GOT3 (cell line): ENCODE measurements at regions not wholly inside any gene's neighbourhood (a gene's known extent, or its start where the extent isn't known, plus 50 kb on each side); places are given as distances from the start of the nearest gene placed in this dataset.
"Not testable (repeated sequence)": the region's sequence is repeated elsewhere in the genome, so short reads cannot be mapped to it uniquely, and the experiment has no call there.

ENCODE experiments used
- DNase-seq: peaks from one replicate; lab custom pipeline; 2025; ENCODE audit warnings: mixed read lengths; lab: John Stamatoyannopoulos, UW

- no peak for DNase-seq
Observed at GRCh38 chr1:47594627-47595026, 156.8 kb downstream of the FOXD2 start.

GRCh38 chr1:47596328-47596727, 158.5 kb downstream of the FOXD2 start:
- no peak for DNase-seq

GRCh38 chr1:47598357-47598756, 160.5 kb downstream of the FOXD2 start:
- no peak for DNase-seq

- DNase-seq: no peak
Observed at GRCh38 chr1:47599777-47600176, 161.9 kb downstream of the FOXD2 start.

DNA sequence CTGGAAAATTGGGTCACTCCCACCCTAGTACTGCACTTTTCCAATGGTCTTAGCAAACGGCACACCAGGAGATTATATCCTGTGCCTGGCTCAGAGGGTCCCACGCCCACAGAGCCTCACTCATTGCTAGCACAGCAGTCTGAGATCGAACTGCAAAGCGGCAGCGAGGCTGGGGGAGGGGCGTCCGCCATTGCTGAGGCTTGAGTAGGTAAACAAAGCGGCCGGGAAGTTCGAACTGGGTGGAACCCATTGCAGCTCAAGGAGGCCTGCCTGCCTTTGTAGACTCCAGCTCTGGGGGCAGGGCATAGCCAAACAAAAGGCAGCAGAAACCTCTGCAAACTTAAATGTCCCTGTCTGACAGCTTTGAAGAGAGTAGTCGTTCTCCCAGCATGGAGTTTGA, 164.6 kb downstream of the FOXD2 start:
- DNase-seq: not testable (repeated sequence)

- not testable (repeated sequence) for DNase-seq
Observed at GRCh38 chr1:47604869-47605268, 167.0 kb downstream of the FOXD2 start.

DNA sequence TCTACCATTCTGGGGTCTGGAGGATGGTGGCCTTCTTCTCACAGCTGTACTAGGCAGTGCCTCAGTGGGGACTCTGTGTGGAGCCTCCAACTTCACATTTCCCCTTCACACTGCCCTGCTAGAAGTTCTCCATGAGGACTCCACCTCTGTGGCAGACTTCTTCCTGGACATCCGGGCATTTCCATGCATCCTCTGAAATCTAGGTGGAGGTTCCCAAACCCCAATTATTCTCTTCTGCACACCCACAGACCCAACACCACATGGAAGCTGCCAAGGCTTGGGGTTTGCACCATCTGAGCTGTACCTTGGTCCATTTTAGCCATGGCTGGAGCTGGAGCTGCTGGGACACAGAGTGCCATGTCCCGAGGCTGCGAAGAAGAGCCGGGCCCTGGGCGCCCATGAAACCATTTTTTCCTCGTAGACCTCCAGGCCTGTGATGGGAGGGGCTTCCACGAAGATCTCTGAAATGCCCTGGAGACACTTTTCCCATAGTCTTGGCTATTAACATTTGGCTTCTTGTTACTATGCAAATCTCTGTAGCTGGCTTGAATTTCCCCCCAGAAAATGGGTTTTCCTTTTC, 170.5 kb downstream of the FOXD2 start:
- DNase-seq: no peak

- no peak for DNase-seq
Observed at GRCh38 chr1:47611992-47612391, 174.1 kb downstream of the FOXD2 start.

DNA sequence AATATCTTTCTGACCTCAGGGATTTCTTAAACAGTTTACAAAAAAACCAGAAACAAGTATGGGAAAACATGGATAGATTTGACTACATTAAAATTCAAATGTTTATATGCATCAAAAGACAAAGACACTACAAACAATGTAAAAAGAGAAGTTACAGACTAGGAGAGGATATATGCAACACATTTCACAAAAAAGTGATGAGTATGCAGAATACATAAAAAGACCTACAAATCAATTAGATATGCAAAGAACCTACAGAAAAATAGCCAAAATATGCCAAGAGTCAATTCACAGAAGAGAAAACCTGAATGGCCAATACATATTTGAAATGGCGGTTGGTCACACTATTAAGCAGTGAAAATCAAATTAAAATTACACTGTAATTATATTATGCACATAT, 175.0 kb downstream of the FOXD2 start:
- no peak for DNase-seq

DNA sequence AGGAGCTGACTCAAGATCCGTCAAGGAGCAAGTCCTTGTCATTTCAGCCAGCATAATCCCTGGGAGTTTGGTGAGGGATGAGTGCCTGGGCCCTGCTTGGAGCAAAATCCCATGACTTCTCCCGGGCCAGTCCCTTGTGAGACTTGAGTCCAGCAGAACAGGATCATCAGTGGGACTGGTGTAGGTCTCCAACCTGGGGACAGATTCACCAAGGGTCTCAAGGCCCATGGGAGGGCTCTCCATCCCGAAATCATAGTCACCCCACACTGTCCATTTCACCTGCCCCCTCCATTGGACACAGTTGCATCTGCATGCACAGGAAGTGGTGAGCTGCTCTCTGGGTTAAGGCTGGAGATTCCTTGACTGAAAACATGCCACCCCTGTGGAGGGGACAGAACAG, 178.2 kb downstream of the FOXD2 start:
- DNase-seq: no peak

- DNase-seq: no peak
Observed at GRCh38 chr1:47616906-47617305, 179.1 kb downstream of the FOXD2 start.

DNA sequence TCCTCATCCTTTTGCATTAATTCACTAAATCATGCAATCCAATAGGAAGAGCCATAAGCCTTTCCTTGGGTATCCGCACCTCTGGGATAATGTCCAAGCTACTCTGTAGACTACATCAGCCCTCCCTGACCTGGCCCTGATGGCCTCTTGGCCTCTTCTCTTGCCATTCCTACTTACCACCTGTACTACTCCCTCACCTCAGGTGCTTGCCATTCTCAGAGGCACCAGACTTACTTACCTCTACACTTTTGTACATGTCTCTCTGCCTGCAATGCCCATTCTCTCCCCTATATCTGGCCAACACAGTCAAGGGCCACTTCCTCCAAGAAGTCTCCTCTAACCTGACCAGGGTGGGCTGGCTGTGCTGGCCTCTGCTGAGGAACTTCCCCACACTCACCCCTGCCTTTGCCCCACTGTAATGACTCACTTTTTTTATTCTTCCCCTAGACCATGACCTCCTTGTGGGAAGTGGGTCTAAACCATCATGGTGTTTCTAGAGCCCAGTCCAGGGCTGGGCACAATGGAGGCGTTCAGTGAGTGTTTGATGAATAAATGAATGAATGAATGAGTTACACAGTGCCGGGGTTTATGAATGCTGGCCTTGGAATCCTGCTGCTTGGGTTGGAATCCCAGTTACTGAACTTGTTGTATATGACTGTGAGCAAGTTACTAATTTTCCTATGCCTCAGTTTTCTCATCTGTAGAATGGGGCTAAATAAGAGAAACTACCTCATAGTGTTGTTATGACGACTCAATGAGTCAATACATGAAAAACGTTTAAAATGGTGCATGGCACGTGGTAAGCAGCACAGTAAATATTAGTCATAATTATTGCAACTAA, 179.8 kb downstream of the FOXD2 start:
- no peak for DNase-seq

- DNase-seq: no peak
Observed at GRCh38 chr1:47618222-47618720, 180.4 kb downstream of the FOXD2 start.

DNA sequence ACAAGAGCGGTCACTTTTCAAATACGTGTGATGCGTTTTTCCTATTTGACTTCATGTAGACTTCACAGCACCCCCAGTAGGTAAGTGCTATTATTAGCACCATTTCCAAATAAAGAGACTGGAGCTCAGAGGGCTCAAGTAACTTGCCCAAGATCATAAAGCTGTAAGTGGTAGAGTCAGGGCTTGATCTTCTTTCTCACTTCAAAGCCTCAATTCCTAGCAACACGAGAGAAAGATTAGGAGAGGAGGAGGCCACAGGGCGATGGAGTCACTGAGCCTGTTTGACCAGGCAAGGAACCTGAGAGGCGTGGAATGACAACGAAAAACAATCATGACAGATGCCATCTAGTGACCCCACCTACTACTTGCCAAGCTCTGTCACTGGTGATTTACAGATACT, 181.0 kb downstream of the FOXD2 start:
- DNase-seq: no peak

DNA sequence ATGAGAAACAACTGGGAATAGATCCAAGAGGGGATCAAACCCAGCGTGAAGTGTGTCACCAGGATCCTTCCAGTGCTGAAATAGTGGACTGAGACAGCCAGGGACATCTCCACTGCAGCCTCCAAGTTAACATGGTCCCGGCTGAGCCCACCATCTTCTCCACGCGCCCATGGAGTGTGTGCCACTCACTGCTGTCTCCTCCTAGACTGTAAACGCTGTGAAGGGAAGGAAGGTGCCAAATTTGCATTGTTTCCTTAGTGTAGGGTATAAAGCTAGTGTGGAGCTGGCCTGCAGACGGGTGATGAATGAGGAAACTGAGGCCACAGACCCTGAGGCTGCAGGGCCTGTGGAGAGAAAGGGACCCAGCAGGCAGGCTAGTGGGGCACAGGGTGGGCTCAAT, 183.6 kb downstream of the FOXD2 start:
- no peak for DNase-seq

DNA sequence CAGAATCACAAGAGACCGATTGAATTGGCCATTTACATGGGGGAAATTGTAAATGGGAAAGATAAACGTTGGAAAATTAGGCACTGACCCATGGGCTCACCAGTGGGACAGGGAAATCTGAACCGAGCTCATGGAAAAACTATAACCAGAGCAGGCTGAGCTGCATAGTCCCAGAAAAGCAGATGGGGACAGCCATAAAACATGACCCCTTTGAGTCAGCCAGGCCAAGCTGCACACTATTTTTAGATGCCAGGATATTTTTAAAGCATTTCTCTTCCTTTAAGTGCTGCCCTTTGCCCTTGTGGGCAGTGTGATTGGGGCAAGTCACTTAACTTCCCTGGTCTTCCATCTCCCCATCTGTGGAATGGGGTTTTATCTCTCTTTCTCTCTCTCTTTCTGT, 184.1 kb downstream of the FOXD2 start:
- no peak for DNase-seq

DNA sequence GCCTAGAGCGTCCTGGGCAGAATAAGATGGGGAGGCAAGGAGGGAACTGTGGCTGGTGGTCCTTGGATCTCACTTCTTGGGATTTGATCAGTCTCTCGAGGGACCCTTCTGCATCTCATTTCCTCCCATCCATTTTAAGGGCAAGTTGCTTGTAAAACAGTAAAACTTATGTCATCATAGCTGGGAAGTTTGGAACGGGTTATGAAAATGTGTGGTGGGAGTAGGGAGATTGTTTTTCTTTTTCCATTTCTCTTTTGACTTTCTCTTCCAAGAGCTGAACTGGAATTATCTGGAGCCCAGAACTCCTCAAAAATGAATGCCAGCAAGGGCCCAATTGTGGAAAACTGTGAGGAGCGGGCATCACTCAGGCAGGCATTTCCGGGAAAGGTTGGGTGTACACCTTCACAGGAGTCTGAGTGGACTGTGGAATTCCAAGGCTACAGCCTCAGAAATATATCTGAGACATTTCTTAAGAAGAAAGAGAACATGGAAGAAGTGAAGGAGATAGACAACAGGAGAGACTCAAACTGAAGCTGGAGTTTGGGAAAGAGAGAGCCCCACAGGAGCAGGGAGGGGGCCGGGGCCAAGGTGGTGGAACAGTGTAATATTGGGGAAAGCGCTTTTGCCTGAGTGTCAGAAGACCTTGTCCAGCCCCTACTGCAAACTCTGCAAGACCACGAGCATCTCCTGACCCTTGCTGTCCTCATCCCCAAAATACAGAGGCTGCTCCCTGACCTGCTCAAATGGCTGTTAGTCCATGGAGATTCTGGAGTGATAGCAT, 185.1 kb downstream of the FOXD2 start:
- no peak for DNase-seq

DNA sequence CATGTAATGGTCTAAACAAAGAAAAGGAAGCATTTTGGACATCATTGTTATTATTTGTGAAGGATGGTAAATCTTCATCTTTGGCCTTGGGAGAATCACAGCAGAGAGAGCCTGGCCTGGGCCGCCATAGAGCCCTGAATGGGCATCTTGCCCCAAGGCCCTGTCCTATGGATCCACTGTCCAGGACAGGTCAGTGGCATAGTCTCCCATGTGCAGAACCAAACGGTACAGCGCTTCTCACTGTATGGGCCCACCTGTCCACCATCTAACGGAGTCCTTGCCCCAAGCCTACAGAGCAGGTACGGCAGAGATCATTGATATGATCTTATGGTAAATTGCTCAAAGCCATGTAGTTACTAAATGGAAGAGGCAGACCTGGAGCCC, 185.7 kb downstream of the FOXD2 start:
- DNase-seq: no peak

- no peak for DNase-seq
Observed at GRCh38 chr1:47624531-47624930, 186.7 kb downstream of the FOXD2 start.

DNA sequence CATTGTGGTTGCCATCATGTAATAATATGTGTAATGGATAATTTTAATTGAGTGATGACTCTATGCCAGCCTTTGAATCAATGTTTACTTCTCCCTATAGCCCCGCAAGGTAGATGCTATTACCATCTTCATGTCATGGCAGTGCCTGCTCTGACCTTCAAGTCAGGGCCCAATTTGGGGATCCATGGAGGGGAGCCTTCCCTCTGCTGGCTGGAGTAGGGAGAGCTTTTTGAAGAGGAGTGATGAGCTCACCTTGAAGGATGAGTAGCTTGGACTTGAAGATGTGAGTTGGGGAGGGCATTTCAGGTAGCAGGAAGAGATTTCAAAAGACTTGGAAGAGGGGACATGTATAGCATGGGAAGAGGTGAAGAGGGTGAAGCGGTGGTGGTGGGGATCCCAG, 189.2 kb downstream of the FOXD2 start:
- no peak for DNase-seq

DNA sequence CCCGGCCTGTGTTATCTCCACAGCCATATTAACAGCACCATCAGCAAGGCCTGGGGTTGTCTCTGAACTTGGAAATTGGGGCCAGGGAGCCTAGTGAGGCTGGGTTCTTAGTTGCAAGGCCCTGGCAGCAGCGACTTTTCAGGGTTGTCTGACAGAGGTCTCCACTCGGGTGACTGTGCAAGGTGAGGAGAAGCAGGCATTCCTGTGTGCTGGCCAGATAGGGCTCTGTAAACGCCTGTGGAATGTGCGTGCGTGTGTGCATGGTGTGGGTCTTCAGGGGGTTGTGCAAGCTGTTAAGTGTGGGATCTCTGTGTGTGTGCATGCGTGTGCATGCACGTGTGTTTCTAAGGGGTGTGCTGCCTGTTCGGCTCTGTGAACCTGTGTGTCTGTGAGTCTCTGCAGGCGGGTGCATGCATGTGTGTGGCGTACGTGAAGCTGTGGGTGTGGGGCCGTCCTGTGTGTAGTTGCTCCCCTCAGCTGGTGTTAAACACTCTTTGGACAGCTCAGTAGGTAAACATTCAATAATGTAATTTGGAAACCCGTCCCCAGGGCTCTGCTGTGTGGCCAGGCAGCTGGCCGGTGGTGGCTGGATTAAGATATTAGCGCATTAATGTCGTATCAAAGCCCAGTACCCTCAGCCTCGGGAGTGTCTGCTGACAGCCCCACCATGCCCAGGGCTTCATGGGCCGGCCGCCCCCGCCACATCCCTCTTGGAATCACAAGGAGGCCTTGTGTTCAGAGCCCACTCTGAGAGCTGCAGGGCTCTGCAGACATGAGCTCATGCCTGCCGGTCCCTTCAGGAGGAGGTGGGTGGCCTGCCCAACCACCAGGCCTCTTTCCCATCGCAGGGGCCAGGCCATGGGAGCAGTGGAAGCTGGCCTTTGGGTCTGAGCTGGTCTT, 189.9 kb downstream of the FOXD2 start:
- DNase-seq: no peak

- no peak for DNase-seq
Observed at GRCh38 chr1:47629201-47629600, 191.4 kb downstream of the FOXD2 start.
